ENCODE measurements at regions not wholly inside any gene's neighbourhood (a gene's known extent, or its start where the extent isn't known, plus 50 kb on each side); places are given as distances from the start of the nearest gene placed in this dataset.

DNA sequence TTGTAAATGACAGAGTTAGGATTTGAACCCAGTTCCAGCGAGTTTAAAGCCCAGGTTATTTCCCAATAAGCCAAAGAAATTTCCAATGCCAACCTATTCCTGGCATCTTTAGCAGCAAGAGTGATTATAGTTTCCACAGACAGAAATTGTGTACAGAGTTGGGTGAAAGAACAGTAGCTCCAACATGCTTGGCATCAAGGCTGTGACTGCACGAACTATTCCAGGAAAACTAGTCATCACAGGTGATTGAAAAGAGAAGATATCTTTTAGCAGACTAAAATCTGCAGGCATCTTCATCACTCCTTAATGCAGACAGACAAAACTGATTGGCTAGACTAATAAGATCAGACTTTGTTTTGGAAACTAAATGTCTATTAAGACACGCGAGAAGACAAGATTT lies 262.7 kb upstream of the PLEKHG7 start:
- TF ChIP-seq POLR2A (IDR thresholded peaks at IDR 0.05; ENCODE audit: low read depth, low read length): no peak
- no peak for TF ChIP-seq POLR2AphosphoS5 (IDR thresholded peaks at IDR 0.05; ENCODE audit: low read depth, low read length)
